GM12872 (cell line): ENCODE measurements at regions not wholly inside any gene's neighbourhood (a gene's known extent, or its start where the extent isn't known, plus 50 kb on each side); places are given as distances from the start of the nearest gene placed in this dataset.

Experiments
- TF ChIP-seq, protein P1 (sequence below): IDR thresholded peaks from 3 replicates; pipeline ENCODE4 v1.5.1; 2011; ENCODE audit warnings: low read depth, mild to moderate bottlenecking, low read length, moderate library complexity; ENCODE audit not compliant: insufficient read depth

GRCh38 chr16:5422643-5423496, 325.3 kb upstream of the EEF2KMT start:
- TF ChIP-seq, protein P1, sequence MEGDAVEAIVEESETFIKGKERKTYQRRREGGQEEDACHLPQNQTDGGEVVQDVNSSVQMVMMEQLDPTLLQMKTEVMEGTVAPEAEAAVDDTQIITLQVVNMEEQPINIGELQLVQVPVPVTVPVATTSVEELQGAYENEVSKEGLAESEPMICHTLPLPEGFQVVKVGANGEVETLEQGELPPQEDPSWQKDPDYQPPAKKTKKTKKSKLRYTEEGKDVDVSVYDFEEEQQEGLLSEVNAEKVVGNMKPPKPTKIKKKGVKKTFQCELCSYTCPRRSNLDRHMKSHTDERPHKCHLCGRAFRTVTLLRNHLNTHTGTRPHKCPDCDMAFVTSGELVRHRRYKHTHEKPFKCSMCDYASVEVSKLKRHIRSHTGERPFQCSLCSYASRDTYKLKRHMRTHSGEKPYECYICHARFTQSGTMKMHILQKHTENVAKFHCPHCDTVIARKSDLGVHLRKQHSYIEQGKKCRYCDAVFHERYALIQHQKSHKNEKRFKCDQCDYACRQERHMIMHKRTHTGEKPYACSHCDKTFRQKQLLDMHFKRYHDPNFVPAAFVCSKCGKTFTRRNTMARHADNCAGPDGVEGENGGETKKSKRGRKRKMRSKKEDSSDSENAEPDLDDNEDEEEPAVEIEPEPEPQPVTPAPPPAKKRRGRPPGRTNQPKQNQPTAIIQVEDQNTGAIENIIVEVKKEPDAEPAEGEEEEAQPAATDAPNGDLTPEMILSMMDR = no peak

- TF ChIP-seq, protein P1 = no peak
These were observed 324.5 kb upstream of the EEF2KMT start for GRCh38 chr16:5422047-5422446.

- TF ChIP-seq, protein P1 = no peak
These were observed 318.4 kb upstream of the EEF2KMT start for GRCh38 chr16:5416013-5416412.

- TF ChIP-seq, protein P1 = no peak
These were observed 317.5 kb upstream of the EEF2KMT start for GRCh38 chr16:5415123-5415522.

- TF ChIP-seq, protein P1 = no peak
These were observed 315.1 kb upstream of the EEF2KMT start for GRCh38 chr16:5412731-5413130.

DNA sequence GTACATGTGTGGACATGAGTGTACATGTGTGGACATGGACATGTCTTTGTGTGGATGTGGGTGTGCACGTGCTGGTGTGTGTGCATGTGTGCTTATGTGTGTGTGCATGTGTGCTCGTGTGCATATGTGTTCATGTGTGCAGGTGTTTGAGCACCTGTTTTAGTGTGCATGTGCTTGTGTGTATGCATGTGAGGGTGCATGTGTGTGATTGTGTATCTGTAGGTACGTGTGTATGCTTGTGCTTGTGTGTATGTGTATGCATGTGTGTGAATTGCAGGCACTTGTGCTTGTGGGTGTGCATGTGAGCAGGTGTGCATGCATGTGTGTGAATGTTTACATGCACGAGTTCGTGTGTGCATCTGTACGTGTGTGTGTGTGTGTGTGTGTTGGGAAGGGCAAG, 300.6 kb upstream of the EEF2KMT start:
- TF ChIP-seq, protein P1 = no peak

- TF ChIP-seq, protein P1 = no peak
These were observed 299.3 kb upstream of the EEF2KMT start for GRCh38 chr16:5396880-5397279.

GRCh38 chr16:5393070-5393469, 295.5 kb upstream of the EEF2KMT start:
- TF ChIP-seq, protein P1 = no peak
